COLO668 (cell line): ENCODE measurements at regions not wholly inside any gene's neighbourhood (a gene's known extent, or its start where the extent isn't known, plus 50 kb on each side); places are given as distances from the start of the nearest gene placed in this dataset.

Experiments used
- DNase-seq: peaks from one replicate; lab custom pipeline; 2025; ENCODE audit not compliant: unreplicated experiment; lab: John Stamatoyannopoulos, UW

- DNase-seq = no peak
These were observed 395.6 kb upstream of the TLE4 start for GRCh38 chr9:79176014-79176697.

- DNase-seq = no peak
These were observed 386.9 kb upstream of the TLE4 start for GRCh38 chr9:79184831-79185230.

- no peak for DNase-seq
These were observed 385.9 kb upstream of the TLE4 start for GRCh38 chr9:79185866-79186265.

- DNase-seq = no peak
These were observed 382.2 kb upstream of the TLE4 start for GRCh38 chr9:79189511-79189924.

GRCh38 chr9:79193001-79193400 is 378.8 kb upstream of the TLE4 start:
- no peak for DNase-seq

- no peak for DNase-seq
These were observed 378.1 kb upstream of the TLE4 start for GRCh38 chr9:79193501-79194223.

- no peak for DNase-seq
These were observed 375.9 kb upstream of the TLE4 start for GRCh38 chr9:79195879-79196278.

GRCh38 chr9:79196606-79197005 is 375.2 kb upstream of the TLE4 start:
- no peak for DNase-seq

- no peak for DNase-seq
These were observed 371.4 kb upstream of the TLE4 start for GRCh38 chr9:79200336-79200735.

- no peak for DNase-seq
These were observed 370.1 kb upstream of the TLE4 start for GRCh38 chr9:79201636-79202035.

GRCh38 chr9:79208791-79209396 is 362.9 kb upstream of the TLE4 start:
- DNase-seq = no peak

- no peak for DNase-seq
These were observed 361.1 kb upstream of the TLE4 start for GRCh38 chr9:79210541-79211243.

- no peak for DNase-seq
These were observed 358.2 kb upstream of the TLE4 start for GRCh38 chr9:79213417-79214125.

GRCh38 chr9:79215821-79216220 is 355.9 kb upstream of the TLE4 start:
- no peak for DNase-seq

GRCh38 chr9:79220251-79220650 is 351.5 kb upstream of the TLE4 start:
- DNase-seq = no peak

- no peak for DNase-seq
These were observed 351.1 kb upstream of the TLE4 start for GRCh38 chr9:79220666-79221065.

GRCh38 chr9:79221084-79221483 is 350.7 kb upstream of the TLE4 start:
- DNase-seq = no peak

- no peak for DNase-seq
These were observed 349.3 kb upstream of the TLE4 start for GRCh38 chr9:79222483-79222882.

GRCh38 chr9:79224672-79225433 is 346.9 kb upstream of the TLE4 start:
- DNase-seq = no peak

- no peak for DNase-seq
These were observed 338.2 kb upstream of the TLE4 start for GRCh38 chr9:79233542-79233941.
